ENCODE measurements at regions not wholly inside any gene's neighbourhood (a gene's known extent, or its start where the extent isn't known, plus 50 kb on each side); places are given as distances from the start of the nearest gene placed in this dataset.

- DNase-seq (ENCODE audit: low spot score): no peak
- intact Hi-C loops (cut with DNase I): no loop called here
Measured at GRCh38 chr4:182056866-182057265, 186.3 kb upstream of the TENM3 start.

- intact Hi-C loops (cut with DNase I): no loop called here
- DNase-seq (ENCODE audit: low spot score): no peak
Measured at GRCh38 chr4:182062458-182062857, 180.7 kb upstream of the TENM3 start.

- DNase-seq (ENCODE audit: low spot score): no peak
- intact Hi-C loops (cut with DNase I): no loop called here
Measured at GRCh38 chr4:182062936-182063335, 180.3 kb upstream of the TENM3 start.

- DNase-seq (ENCODE audit: low spot score): no peak
- intact Hi-C loops (cut with DNase I): no loop called here
Measured at GRCh38 chr4:182063651-182064050, 179.6 kb upstream of the TENM3 start.

- intact Hi-C loops (cut with DNase I): no loop called here
- no peak for DNase-seq (ENCODE audit: low spot score)
Measured at GRCh38 chr4:182065255-182065654, 177.9 kb upstream of the TENM3 start.

- intact Hi-C loops (cut with DNase I): no loop called here
Measured at GRCh38 chr4:182066037-182066436, 177.2 kb upstream of the TENM3 start.

GRCh38 chr4:182067828-182068227 is 175.4 kb upstream of the TENM3 start:
- intact Hi-C loops (cut with DNase I): no loop called here
- DNase-seq (ENCODE audit: low spot score): no peak

More at GRCh38 chr4:182066037-182066436, 177.2 kb upstream of the TENM3 start:
- DNase-seq (ENCODE audit: low spot score): no peak

GRCh38 chr4:182068920-182069319 is 174.3 kb upstream of the TENM3 start:
- intact Hi-C loops (cut with DNase I): no loop called here
- no peak for DNase-seq (ENCODE audit: low spot score)

- no peak for DNase-seq (ENCODE audit: low spot score)
- intact Hi-C loops (cut with DNase I): no loop called here
Measured at GRCh38 chr4:182073278-182073677, 169.9 kb upstream of the TENM3 start.

- no peak for DNase-seq (ENCODE audit: low spot score)
- intact Hi-C loops (cut with DNase I): no loop called here
Measured at GRCh38 chr4:182074139-182074538, 169.1 kb upstream of the TENM3 start.

GRCh38 chr4:182074810-182075209 is 168.4 kb upstream of the TENM3 start:
- intact Hi-C loops (cut with DNase I): no loop called here
- no peak for DNase-seq (ENCODE audit: low spot score)

- DNase-seq (ENCODE audit: low spot score): no peak
- intact Hi-C loops (cut with DNase I): no loop called here
Measured at GRCh38 chr4:182082910-182083309, 160.3 kb upstream of the TENM3 start.

GRCh38 chr4:182083671-182084410 is 159.4 kb upstream of the TENM3 start:
- no peak for DNase-seq (ENCODE audit: low spot score)
- intact Hi-C loops (cut with DNase I): no loop called here

GRCh38 chr4:182085051-182085480 is 158.1 kb upstream of the TENM3 start:
- DNase-seq (ENCODE audit: low spot score): no peak
- intact Hi-C loops (cut with DNase I): no loop called here

- intact Hi-C loops (cut with DNase I): no loop called here
- DNase-seq (ENCODE audit: low spot score): no peak
Measured at GRCh38 chr4:182089326-182089725, 153.9 kb upstream of the TENM3 start.

- intact Hi-C loops (cut with DNase I): no loop called here
- no peak for DNase-seq (ENCODE audit: low spot score)
Measured at GRCh38 chr4:182090186-182090585, 153.0 kb upstream of the TENM3 start.

GRCh38 chr4:182091128-182091527 is 152.1 kb upstream of the TENM3 start:
- intact Hi-C loops (cut with DNase I): no loop called here
- DNase-seq (ENCODE audit: low spot score): no peak

GRCh38 chr4:182093431-182093831 is 149.8 kb upstream of the TENM3 start:
- intact Hi-C loops (cut with DNase I): no loop called here
- DNase-seq (ENCODE audit: low spot score): no peak

GRCh38 chr4:182093935-182094334 is 149.3 kb upstream of the TENM3 start:
- intact Hi-C loops (cut with DNase I): no loop called here
- no peak for DNase-seq (ENCODE audit: low spot score)

GRCh38 chr4:182101618-182102017 is 141.6 kb upstream of the TENM3 start:
- intact Hi-C loops (cut with DNase I): no loop called here

GRCh38 chr4:182102576-182102975 is 140.6 kb upstream of the TENM3 start:
- intact Hi-C loops (cut with DNase I): no loop called here

More at GRCh38 chr4:182101618-182102017, 141.6 kb upstream of the TENM3 start:
- no peak for DNase-seq (ENCODE audit: low spot score)

More at GRCh38 chr4:182102576-182102975, 140.6 kb upstream of the TENM3 start:
- no peak for DNase-seq (ENCODE audit: low spot score)
